Kidney epithelial cell (primary cell): ENCODE measurements at regions not wholly inside any gene's neighbourhood (a gene's known extent, or its start where the extent isn't known, plus 50 kb on each side); places are given as distances from the start of the nearest gene placed in this dataset.

Source experiments
- DNase-seq: peaks from one replicate; pipeline ENCODE4 v3.0.0-alpha.2; 2010; ENCODE audit warnings: low read depth
- H3K27me3 ChIP-seq: 2 replicates; pipeline ENCODE4 v1.6.0; 2011; ENCODE audit warnings: low read length; ENCODE audit not compliant: control insufficient read depth, insufficient read depth
- H3K36me3 ChIP-seq: 2 replicates; pipeline ENCODE4 v1.5.1; 2011; ENCODE audit warnings: low read length; ENCODE audit not compliant: control insufficient read depth, insufficient read depth
- H3K4me3 ChIP-seq: 2 replicates; pipeline ENCODE4 v1.5.1; 2011; ENCODE audit warnings: low read depth, mild to moderate bottlenecking, control low read depth, low read length
- CTCF ChIP-seq: IDR thresholded peaks from 2 replicates; pipeline ENCODE4 v1.5.1; 2011; ENCODE audit warnings: mild to moderate bottlenecking, moderate library complexity, low read length, control low read depth, inconsistent platforms; ENCODE audit not compliant: insufficient read depth, poor library complexity, severe bottlenecking

GRCh38 chr2:106599540-106599939 lies 112.4 kb downstream of the CD8B2 start:
- DNase-seq = no peak
- H3K4me3 ChIP-seq = no peak overlapping the region
- H3K27me3 ChIP-seq = no peaks in the 10 kb centered on the region
- H3K36me3 ChIP-seq = no peaks in the 10 kb centered on the region
- TF ChIP-seq CTCF = no peak

GRCh38 chr2:106602042-106602441 lies 114.9 kb downstream of the CD8B2 start:
- TF ChIP-seq CTCF = no peak
- Histone ChIP-seq H3K36me3 (no peaks in the 10 kb centered on the region), H3K27me3 (no peaks in the 10 kb centered on the region), H3K4me3 (no peak overlapping the region)
- no peak for DNase-seq

- no peak for DNase-seq
- H3K4me3 ChIP-seq = no peak overlapping the region
- no peaks in the 10 kb centered on the region for H3K27me3 ChIP-seq
- TF ChIP-seq CTCF = no peak
- H3K36me3 ChIP-seq = no peaks in the 10 kb centered on the region
Measured at GRCh38 chr2:106606652-106607051, 119.5 kb downstream of the CD8B2 start.

GRCh38 chr2:106607371-106607770 lies 120.2 kb downstream of the CD8B2 start:
- TF ChIP-seq CTCF = no peak
- no peak for DNase-seq
- Histone ChIP-seq H3K27me3 (no peaks in the 10 kb centered on the region), H3K4me3 (no peak overlapping the region), H3K36me3 (no peaks in the 10 kb centered on the region)

- H3K27me3 ChIP-seq = no peaks in the 10 kb centered on the region
- TF ChIP-seq CTCF = no peak
- no peak for DNase-seq
- no peak overlapping the region for H3K4me3 ChIP-seq
- no peaks in the 10 kb centered on the region for H3K36me3 ChIP-seq
Measured at GRCh38 chr2:106609780-106610179, 122.6 kb downstream of the CD8B2 start.

GRCh38 chr2:106614511-106615291 lies 127.5 kb downstream of the CD8B2 start:
- no peaks in the 10 kb centered on the region for H3K27me3 ChIP-seq
- no peak for DNase-seq
- TF ChIP-seq CTCF = no peak
- H3K4me3 ChIP-seq = no peak overlapping the region
- H3K36me3 ChIP-seq = no peaks in the 10 kb centered on the region
